ENCODE measurements at regions not wholly inside any gene's neighbourhood (a gene's known extent, or its start where the extent isn't known, plus 50 kb on each side); places are given as distances from the start of the nearest gene placed in this dataset.

- H3K18ac ChIP-seq (ENCODE audit: insufficient read length, low read depth, low read length): no peak overlapping the region
- no peak overlapping the region for H3K4ac ChIP-seq (ENCODE audit: low read depth, low read length)
- no peak for DNase-seq
- H3K9ac ChIP-seq (ENCODE audit: extremely low read depth, insufficient read length, low read length): no peak overlapping the region
- no peak overlapping the region for H2AFZ ChIP-seq (ENCODE audit: low read length)
- H4K5ac ChIP-seq (ENCODE audit: insufficient read length, low read depth, low read length): no peak overlapping the region
- no peaks in the 10 kb centered on the region for H3K79me1 ChIP-seq (ENCODE audit: insufficient read depth, low read depth, low read length, poor library complexity, severe bottlenecking)
- no peak overlapping the region for H3K23ac ChIP-seq (ENCODE audit: insufficient read length, low read depth, low read length)
- no peaks in the 10 kb centered on the region for H3K27me3 ChIP-seq (ENCODE audit: insufficient read depth, low read length)
- no peaks in the 10 kb centered on the region for H3K27me3 Mint-ChIP-seq (ENCODE audit: low read depth)
- H2BK15ac ChIP-seq (ENCODE audit: low read depth, low read length): no peak overlapping the region
- no peaks in the 10 kb centered on the region for H3K23me2 ChIP-seq (ENCODE audit: insufficient read length, low read depth, low read length, poor library complexity, severe bottlenecking)
- H3K56ac ChIP-seq (ENCODE audit: insufficient read length, low read depth, low read length): no peak overlapping the region
- H4K20me1 ChIP-seq (ENCODE audit: control insufficient read depth, insufficient read depth, insufficient read length): no peaks in the 10 kb centered on the region
- H2BK120ac ChIP-seq (ENCODE audit: low read depth, low read length, poor library complexity, severe bottlenecking): no peak overlapping the region
- H3T11ph ChIP-seq (ENCODE audit: low read length): no peak overlapping the region
- H3K27ac ChIP-seq (ENCODE audit: insufficient read length, low read depth, low read length): no peak overlapping the region
- no peaks in the 10 kb centered on the region for H3K9me3 ChIP-seq (ENCODE audit: control insufficient read depth, low read depth, low read length)
- H3K9me3 Mint-ChIP-seq: no peaks in the 10 kb centered on the region
- no peak overlapping the region for H2BK20ac ChIP-seq (ENCODE audit: low read depth, low read length, poor library complexity, severe bottlenecking)
- no peak overlapping the region for H3K27ac Mint-ChIP-seq
- peaks cover 25% of the 10 kb centered on the region; the same call in 1 of the 2 replicates for H3K4me1 ChIP-seq (ENCODE audit: insufficient read depth, low read length)
- H3K79me2 ChIP-seq (ENCODE audit: insufficient read depth, low read length): peaks cover 6% of the 10 kb centered on the region; the same call in 1 of the 2 replicates
- no peak overlapping the region for H3K4me2 ChIP-seq (ENCODE audit: insufficient read depth, insufficient read length, low read length)
- H3K4me3 Mint-ChIP-seq: no peak overlapping the region
- H2BK12ac ChIP-seq (ENCODE audit: insufficient read length, low read depth, low read length): no peak overlapping the region
- no CpG with 5 or more reads among the region's 4 CpGs for WGBS (ENCODE audit: extremely low coverage, insufficient read length, low lambda C conversion rate)
- H4K8ac ChIP-seq (replicated peaks; ENCODE audit: insufficient read length, low read depth, low read length): no peak overlapping the region
- no peaks in the 10 kb centered on the region; a peak in 1 of 7 replicates for H3K36me3 Mint-ChIP-seq (ENCODE audit: insufficient read depth in 1 of 3, low read depth in 3 of 3)
- TF ChIP-seq, protein P1, sequence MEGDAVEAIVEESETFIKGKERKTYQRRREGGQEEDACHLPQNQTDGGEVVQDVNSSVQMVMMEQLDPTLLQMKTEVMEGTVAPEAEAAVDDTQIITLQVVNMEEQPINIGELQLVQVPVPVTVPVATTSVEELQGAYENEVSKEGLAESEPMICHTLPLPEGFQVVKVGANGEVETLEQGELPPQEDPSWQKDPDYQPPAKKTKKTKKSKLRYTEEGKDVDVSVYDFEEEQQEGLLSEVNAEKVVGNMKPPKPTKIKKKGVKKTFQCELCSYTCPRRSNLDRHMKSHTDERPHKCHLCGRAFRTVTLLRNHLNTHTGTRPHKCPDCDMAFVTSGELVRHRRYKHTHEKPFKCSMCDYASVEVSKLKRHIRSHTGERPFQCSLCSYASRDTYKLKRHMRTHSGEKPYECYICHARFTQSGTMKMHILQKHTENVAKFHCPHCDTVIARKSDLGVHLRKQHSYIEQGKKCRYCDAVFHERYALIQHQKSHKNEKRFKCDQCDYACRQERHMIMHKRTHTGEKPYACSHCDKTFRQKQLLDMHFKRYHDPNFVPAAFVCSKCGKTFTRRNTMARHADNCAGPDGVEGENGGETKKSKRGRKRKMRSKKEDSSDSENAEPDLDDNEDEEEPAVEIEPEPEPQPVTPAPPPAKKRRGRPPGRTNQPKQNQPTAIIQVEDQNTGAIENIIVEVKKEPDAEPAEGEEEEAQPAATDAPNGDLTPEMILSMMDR (conservative IDR thresholded peaks at IDR 0.05): no peak
- no peak overlapping the region for H4K91ac ChIP-seq (ENCODE audit: insufficient read length, low read depth, low read length)
- H2AK5ac ChIP-seq (ENCODE audit: insufficient read length, low read length): no peak overlapping the region
- H2BK5ac ChIP-seq (ENCODE audit: insufficient read length, low read length): no peak overlapping the region
- peaks cover 22 to 48% of the 10 kb centered on the region in 2 experiments for H3K4me1 Mint-ChIP-seq
- no peak overlapping the region for H3K14ac ChIP-seq (ENCODE audit: insufficient read depth, low read length)
These were observed 78.2 kb downstream of the FAT3 start for GRCh38 chr11:92302770-92303169.
